ENCODE measurements at regions not wholly inside any gene's neighbourhood (a gene's known extent, or its start where the extent isn't known, plus 50 kb on each side); places are given as distances from the start of the nearest gene placed in this dataset.

GRCh38 chr15:85899927-85900326 is 105.2 kb upstream of the KLHL25 start:
- Histone ChIP-seq H3K79me2 (ENCODE audit: control insufficient read depth, low read length) (no peaks in the 10 kb centered on the region), H3K27ac (ENCODE audit: low read depth, low read length) (no peak overlapping the region), H4K20me1 (ENCODE audit: control insufficient read depth, insufficient read depth, low read depth, low read length) (no peaks in the 10 kb centered on the region), H3K27me3 (ENCODE audit: control insufficient read depth, low read length) (no peaks in the 10 kb centered on the region), H3K9me3 (ENCODE audit: control insufficient read depth, insufficient read depth, low read length) (no peaks in the 10 kb centered on the region), H3K36me3 (ENCODE audit: control insufficient read depth, low read length) (no peaks in the 10 kb centered on the region), H3F3A (ENCODE audit: control insufficient read depth, insufficient read depth) (no peaks in the 10 kb centered on the region), H3K4me2 (ENCODE audit: low read length) (no peak overlapping the region), H3K9me2 (replicated peaks; ENCODE audit: control insufficient read depth, low read length) (no peaks in the 10 kb centered on the region), H3K4me3 (ENCODE audit: low read length) (no peak overlapping the region), H3K4me1 (ENCODE audit: control insufficient read depth, low read length) (no peaks in the 10 kb centered on the region)
- TF ChIP-seq CTCF (IDR thresholded peaks at IDR 0.05; ENCODE audit: low read depth, low read length, poor library complexity, severe bottlenecking), result no peak
- no peak for TF ChIP-seq EZH2phosphoT487 (IDR thresholded peaks at IDR 0.05; ENCODE audit: borderline replicate concordance, low read length)

- no peak for TF ChIP-seq EZH2phosphoT487 (IDR thresholded peaks at IDR 0.05; ENCODE audit: borderline replicate concordance, low read length)
- no peak for TF ChIP-seq CTCF (IDR thresholded peaks at IDR 0.05; ENCODE audit: low read depth, low read length, poor library complexity, severe bottlenecking)
- Histone ChIP-seq H3K79me2 (ENCODE audit: control insufficient read depth, low read length) (no peaks in the 10 kb centered on the region), H3K4me3 (ENCODE audit: low read length) (no peak overlapping the region), H3K27me3 (ENCODE audit: control insufficient read depth, low read length) (no peaks in the 10 kb centered on the region), H4K20me1 (ENCODE audit: control insufficient read depth, insufficient read depth, low read depth, low read length) (no peaks in the 10 kb centered on the region), H3K36me3 (ENCODE audit: control insufficient read depth, low read length) (no peaks in the 10 kb centered on the region), H3K4me2 (ENCODE audit: low read length) (no peak overlapping the region), H3K9me2 (replicated peaks; ENCODE audit: control insufficient read depth, low read length) (no peaks in the 10 kb centered on the region), H3F3A (ENCODE audit: control insufficient read depth, insufficient read depth) (no peaks in the 10 kb centered on the region), H3K4me1 (ENCODE audit: control insufficient read depth, low read length) (no peaks in the 10 kb centered on the region), H3K9me3 (ENCODE audit: control insufficient read depth, insufficient read depth, low read length) (no peaks in the 10 kb centered on the region), H3K27ac (ENCODE audit: low read depth, low read length) (no peak overlapping the region)
Observed at GRCh38 chr15:85905751-85906450, 111.2 kb upstream of the KLHL25 start.

GRCh38 chr15:85906640-85907039 is 111.9 kb upstream of the KLHL25 start:
- Histone ChIP-seq H3K4me3 (ENCODE audit: low read length) (no peak overlapping the region), H3K4me2 (ENCODE audit: low read length) (no peak overlapping the region), H3F3A (ENCODE audit: control insufficient read depth, insufficient read depth) (no peaks in the 10 kb centered on the region), H4K20me1 (ENCODE audit: control insufficient read depth, insufficient read depth, low read depth, low read length) (no peaks in the 10 kb centered on the region), H3K79me2 (ENCODE audit: control insufficient read depth, low read length) (no peaks in the 10 kb centered on the region), H3K9me3 (ENCODE audit: control insufficient read depth, insufficient read depth, low read length) (no peaks in the 10 kb centered on the region), H3K4me1 (ENCODE audit: control insufficient read depth, low read length) (no peaks in the 10 kb centered on the region), H3K36me3 (ENCODE audit: control insufficient read depth, low read length) (no peaks in the 10 kb centered on the region), H3K27me3 (ENCODE audit: control insufficient read depth, low read length) (no peaks in the 10 kb centered on the region), H3K9me2 (replicated peaks; ENCODE audit: control insufficient read depth, low read length) (no peaks in the 10 kb centered on the region), H3K27ac (ENCODE audit: low read depth, low read length) (no peak overlapping the region)
- TF ChIP-seq EZH2phosphoT487 (IDR thresholded peaks at IDR 0.05; ENCODE audit: borderline replicate concordance, low read length) (no peak), CTCF (IDR thresholded peaks at IDR 0.05; ENCODE audit: low read depth, low read length, poor library complexity, severe bottlenecking) (no peak)
